ENCODE measurements at regions not wholly inside any gene's neighbourhood (a gene's known extent, or its start where the extent isn't known, plus 50 kb on each side); places are given as distances from the start of the nearest gene placed in this dataset.

- no peaks in the 10 kb centered on the region for H3K9me2 ChIP-seq (replicated peaks; ENCODE audit: low read length)
- POLR2A ChIA-PET (ENCODE audit: unreplicated experiment), result no interaction called here
- BruUV-seq (replicated peaks), result no TSS peak
- no peaks in the 10 kb centered on the region for H3K4me1 ChIP-seq (ENCODE audit: insufficient read depth, low read length)
- no peaks in the 10 kb centered on the region for H3K27me3 ChIP-seq (ENCODE audit: low read length)
- H3K79me2 ChIP-seq (ENCODE audit: low read length), result no peaks in the 10 kb centered on the region
- no peak overlapping the region for H3K27ac ChIP-seq (ENCODE audit: low read length)
- no peaks in the 10 kb centered on the region for H3K36me3 ChIP-seq (ENCODE audit: low read depth, low read length)
- CTCF ChIA-PET, result interaction anchor here (0.7 kb wide), 1 partner anchor 15 kb away, joined by 5 read pairs; no protein-coding TSS in a partner anchor
- DNase-seq, result no peak
- H3K9ac ChIP-seq (ENCODE audit: low read length), result no peak overlapping the region
- no peaks in the 10 kb centered on the region for H3K9me3 ChIP-seq (ENCODE audit: low read length)
- no peaks in the 10 kb centered on the region for H3F3A ChIP-seq (ENCODE audit: low read length, unreplicated experiment)
- no peak overlapping the region for H3K4me3 ChIP-seq (ENCODE audit: low read length)
- H2AFZ ChIP-seq (ENCODE audit: low read length), result no peak overlapping the region
- TF ChIP-seq EZH2 (IDR thresholded peaks at IDR 0.05; ENCODE audit: low read length, unreplicated experiment) (no peak), CTCF (conservative IDR thresholded peaks at IDR 0.05; ENCODE audit: low read depth, low read length) (no peak), EZH2phosphoT487 (IDR thresholded peaks at IDR 0.05; ENCODE audit: borderline replicate concordance, low read length) (no peak)
- intact Hi-C loops (cut with micrococcal nuclease), result no loop called here
- ATAC-seq, result no peak
- no peak overlapping the region for H3K4me2 ChIP-seq (ENCODE audit: low read length)
- no peaks in the 10 kb centered on the region for H4K20me1 ChIP-seq (ENCODE audit: low read length)
Observed at GRCh38 chr4:31228068-31228467, 507.9 kb downstream of the PCDH7 start.

GRCh38 chr4:31230594-31230993, 510.4 kb downstream of the PCDH7 start:
- Histone ChIP-seq H3K4me3 (ENCODE audit: low read length) (no peak overlapping the region), H3F3A (ENCODE audit: low read length, unreplicated experiment) (no peaks in the 10 kb centered on the region), H3K9me2 (replicated peaks; ENCODE audit: low read length) (no peaks in the 10 kb centered on the region), H3K4me1 (ENCODE audit: insufficient read depth, low read length) (no peaks in the 10 kb centered on the region), H3K36me3 (ENCODE audit: low read depth, low read length) (no peaks in the 10 kb centered on the region), H3K27me3 (ENCODE audit: low read length) (no peaks in the 10 kb centered on the region), H3K9me3 (ENCODE audit: low read length) (no peaks in the 10 kb centered on the region), H3K4me2 (ENCODE audit: low read length) (no peak overlapping the region), H4K20me1 (ENCODE audit: low read length) (no peaks in the 10 kb centered on the region), H3K27ac (ENCODE audit: low read length) (no peak overlapping the region), H3K79me2 (ENCODE audit: low read length) (no peaks in the 10 kb centered on the region), H3K9ac (ENCODE audit: low read length) (no peak overlapping the region), H2AFZ (ENCODE audit: low read length) (no peak overlapping the region)
- ATAC-seq, result no peak
- TF ChIP-seq CTCF (conservative IDR thresholded peaks at IDR 0.05; ENCODE audit: low read depth, low read length) (no peak), EZH2 (IDR thresholded peaks at IDR 0.05; ENCODE audit: low read length, unreplicated experiment) (no peak), EZH2phosphoT487 (IDR thresholded peaks at IDR 0.05; ENCODE audit: borderline replicate concordance, low read length) (no peak)
- intact Hi-C loops (cut with micrococcal nuclease), result no loop called here
- no peak for DNase-seq
- ChIA-PET POLR2A (ENCODE audit: unreplicated experiment) (no interaction called here), CTCF (no interaction called here)
- BruUV-seq (replicated peaks), result no TSS peak

- H3K27ac ChIP-seq (ENCODE audit: low read length), result no peak overlapping the region
- H3K79me2 ChIP-seq (ENCODE audit: low read length), result no peaks in the 10 kb centered on the region
- no peaks in the 10 kb centered on the region for H3K4me1 ChIP-seq (ENCODE audit: insufficient read depth, low read length)
- no peak overlapping the region for H3K9ac ChIP-seq (ENCODE audit: low read length)
- H3K4me3 ChIP-seq (ENCODE audit: low read length), result no peak overlapping the region
- DNase-seq (no peak), ATAC-seq (no peak)
- H3K9me2 ChIP-seq (replicated peaks; ENCODE audit: low read length), result no peaks in the 10 kb centered on the region
- ChIA-PET POLR2A (ENCODE audit: unreplicated experiment) (no interaction called here), CTCF (no interaction called here)
- H3K9me3 ChIP-seq (ENCODE audit: low read length), result no peaks in the 10 kb centered on the region
- H3F3A ChIP-seq (ENCODE audit: low read length, unreplicated experiment), result no peaks in the 10 kb centered on the region
- H3K27me3 ChIP-seq (ENCODE audit: low read length), result no peaks in the 10 kb centered on the region
- intact Hi-C loops (cut with micrococcal nuclease), result no loop called here
- TF ChIP-seq CTCF (conservative IDR thresholded peaks at IDR 0.05; ENCODE audit: low read depth, low read length) (no peak), EZH2 (IDR thresholded peaks at IDR 0.05; ENCODE audit: low read length, unreplicated experiment) (no peak), EZH2phosphoT487 (IDR thresholded peaks at IDR 0.05; ENCODE audit: borderline replicate concordance, low read length) (no peak)
- no peaks in the 10 kb centered on the region for H3K36me3 ChIP-seq (ENCODE audit: low read depth, low read length)
- no peaks in the 10 kb centered on the region for H4K20me1 ChIP-seq (ENCODE audit: low read length)
- BruUV-seq (replicated peaks), result no TSS peak
- no peak overlapping the region for H2AFZ ChIP-seq (ENCODE audit: low read length)
- H3K4me2 ChIP-seq (ENCODE audit: low read length), result no peak overlapping the region
Observed at GRCh38 chr4:31234494-31234893, 514.3 kb downstream of the PCDH7 start.
